Ishikawa (cell line): ENCODE measurements at regions not wholly inside any gene's neighbourhood (a gene's known extent, or its start where the extent isn't known, plus 50 kb on each side); places are given as distances from the start of the nearest gene placed in this dataset.

ENCODE experiments used
- CEBPB ChIP-seq: IDR thresholded peaks from 2 replicates; pipeline ENCODE4 v1.6.1; 2012
- EGR1 ChIP-seq: IDR thresholded peaks from 2 replicates; pipeline ENCODE4 v1.6.1; 2012
- EP300 ChIP-seq: IDR thresholded peaks from 2 replicates; pipeline ENCODE4 v1.6.1; 2012; ENCODE audit warnings: borderline replicate concordance
- FOXM1 ChIP-seq: IDR thresholded peaks from 2 replicates; pipeline ENCODE4 v1.6.1; 2012; ENCODE audit warnings: low read depth, borderline replicate concordance
- MAX ChIP-seq: IDR thresholded peaks from 2 replicates; pipeline ENCODE4 v1.6.1; 2012
- TAF1 ChIP-seq: IDR thresholded peaks from 2 replicates; pipeline ENCODE4 v1.6.1; 2012; ENCODE audit warnings: low read depth, mild to moderate bottlenecking
- YY1 ChIP-seq: IDR thresholded peaks from 2 replicates; pipeline ENCODE4 v1.6.1; 2012; ENCODE audit warnings: low read depth
- TF ChIP-seq, protein P1 (sequence below): IDR thresholded peaks from 2 replicates; pipeline ENCODE4 v1.6.1; 2012; ENCODE audit warnings: low read depth, mild to moderate bottlenecking

DNA sequence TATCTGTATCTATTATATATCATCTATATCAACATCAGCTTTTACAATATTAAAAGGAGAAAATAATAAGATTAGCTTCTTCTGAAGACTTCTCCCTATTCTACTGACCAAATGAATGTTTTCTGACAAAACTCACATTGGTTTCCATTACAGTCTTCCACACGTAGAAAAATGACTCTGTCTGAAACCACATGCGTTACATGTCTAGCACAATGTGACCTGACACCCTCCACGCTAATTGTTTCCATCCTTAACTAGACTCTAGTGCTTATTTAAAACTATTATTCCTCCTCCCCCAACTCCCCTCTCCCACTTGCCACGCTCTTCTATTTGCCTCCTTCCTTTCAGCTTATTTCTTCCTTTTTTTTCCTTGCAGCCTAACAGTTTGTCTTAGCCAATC is 172.1 kb downstream of the ADAMTS15 start:
- no peak for TF ChIP-seq TAF1
- no peak for TF ChIP-seq YY1
- TF ChIP-seq CEBPB, result no peak
- TF ChIP-seq, protein P1, sequence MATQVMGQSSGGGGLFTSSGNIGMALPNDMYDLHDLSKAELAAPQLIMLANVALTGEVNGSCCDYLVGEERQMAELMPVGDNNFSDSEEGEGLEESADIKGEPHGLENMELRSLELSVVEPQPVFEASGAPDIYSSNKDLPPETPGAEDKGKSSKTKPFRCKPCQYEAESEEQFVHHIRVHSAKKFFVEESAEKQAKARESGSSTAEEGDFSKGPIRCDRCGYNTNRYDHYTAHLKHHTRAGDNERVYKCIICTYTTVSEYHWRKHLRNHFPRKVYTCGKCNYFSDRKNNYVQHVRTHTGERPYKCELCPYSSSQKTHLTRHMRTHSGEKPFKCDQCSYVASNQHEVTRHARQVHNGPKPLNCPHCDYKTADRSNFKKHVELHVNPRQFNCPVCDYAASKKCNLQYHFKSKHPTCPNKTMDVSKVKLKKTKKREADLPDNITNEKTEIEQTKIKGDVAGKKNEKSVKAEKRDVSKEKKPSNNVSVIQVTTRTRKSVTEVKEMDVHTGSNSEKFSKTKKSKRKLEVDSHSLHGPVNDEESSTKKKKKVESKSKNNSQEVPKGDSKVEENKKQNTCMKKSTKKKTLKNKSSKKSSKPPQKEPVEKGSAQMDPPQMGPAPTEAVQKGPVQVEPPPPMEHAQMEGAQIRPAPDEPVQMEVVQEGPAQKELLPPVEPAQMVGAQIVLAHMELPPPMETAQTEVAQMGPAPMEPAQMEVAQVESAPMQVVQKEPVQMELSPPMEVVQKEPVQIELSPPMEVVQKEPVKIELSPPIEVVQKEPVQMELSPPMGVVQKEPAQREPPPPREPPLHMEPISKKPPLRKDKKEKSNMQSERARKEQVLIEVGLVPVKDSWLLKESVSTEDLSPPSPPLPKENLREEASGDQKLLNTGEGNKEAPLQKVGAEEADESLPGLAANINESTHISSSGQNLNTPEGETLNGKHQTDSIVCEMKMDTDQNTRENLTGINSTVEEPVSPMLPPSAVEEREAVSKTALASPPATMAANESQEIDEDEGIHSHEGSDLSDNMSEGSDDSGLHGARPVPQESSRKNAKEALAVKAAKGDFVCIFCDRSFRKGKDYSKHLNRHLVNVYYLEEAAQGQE, result no peak
- TF ChIP-seq MAX, result no peak
- no peak for TF ChIP-seq EGR1
- TF ChIP-seq FOXM1, result no peak
- no peak for TF ChIP-seq EP300
